GM10266 (cell line): ENCODE measurements at regions not wholly inside any gene's neighbourhood (a gene's known extent, or its start where the extent isn't known, plus 50 kb on each side); places are given as distances from the start of the nearest gene placed in this dataset.

Source experiments
- DNase-seq: peaks from one replicate; pipeline ENCODE4 v3.0.0; 2012; ENCODE audit errors: extremely low spot score
- TF ChIP-seq, protein P1 (sequence below): IDR thresholded peaks from 2 replicates; pipeline ENCODE4 v1.5.1; 2012; ENCODE audit warnings: mild to moderate bottlenecking, low read depth; ENCODE audit not compliant: control insufficient read depth, insufficient read depth; ENCODE audit errors: missing control alignments

DNA sequence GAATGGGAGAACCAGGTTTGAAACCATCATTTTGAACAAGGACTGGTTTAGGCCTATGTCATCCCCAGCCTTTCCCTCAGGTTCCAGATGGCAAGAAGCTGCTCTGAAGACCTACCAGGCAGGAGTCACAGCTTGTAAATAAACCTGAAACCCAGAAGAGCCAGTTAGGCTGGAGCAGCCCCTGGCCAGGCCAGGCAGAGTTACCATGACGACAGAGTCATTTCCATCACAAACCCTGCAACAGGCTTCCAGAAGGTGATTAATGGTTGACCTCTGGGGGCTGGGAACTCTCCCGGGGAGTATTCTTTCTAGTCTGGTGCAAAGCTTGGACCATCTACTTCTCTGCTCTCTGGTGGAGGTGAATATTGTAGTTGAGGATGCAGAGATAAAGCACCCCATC, 164.1 kb upstream of the NCAM1 start:
- DNase-seq, result no peak

DNA sequence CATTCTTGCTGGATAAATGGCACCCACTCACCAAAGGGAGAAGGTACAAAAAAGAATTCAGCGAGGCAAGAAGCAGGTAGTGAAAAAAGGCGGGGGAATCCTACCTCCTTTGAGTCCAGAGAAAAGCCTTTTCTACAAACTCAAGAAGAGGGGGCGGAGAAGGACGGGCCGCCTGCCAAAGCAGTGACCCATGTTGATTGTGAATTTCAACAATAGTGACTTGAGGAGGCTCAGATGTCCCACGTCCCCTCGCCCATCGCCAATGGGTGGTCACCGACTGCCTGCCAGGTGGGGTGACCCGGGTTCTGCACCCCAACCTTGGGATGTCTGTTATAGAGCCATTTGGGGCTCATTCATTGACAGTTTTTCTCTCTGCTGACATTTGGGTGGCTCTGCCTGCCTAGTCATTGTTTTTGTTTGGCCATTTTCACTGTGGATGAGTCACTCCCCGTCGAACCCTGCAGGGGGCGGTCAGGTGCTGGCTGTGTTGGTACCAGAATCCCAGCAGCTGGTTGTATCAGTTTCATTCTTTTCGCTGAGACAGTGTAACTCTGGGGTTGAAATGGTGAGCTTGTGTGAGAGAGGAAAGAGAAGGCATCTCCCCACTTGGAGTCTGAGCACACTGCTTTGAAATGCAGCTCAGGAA, 163.4 kb upstream of the NCAM1 start:
- TF ChIP-seq, protein P1, sequence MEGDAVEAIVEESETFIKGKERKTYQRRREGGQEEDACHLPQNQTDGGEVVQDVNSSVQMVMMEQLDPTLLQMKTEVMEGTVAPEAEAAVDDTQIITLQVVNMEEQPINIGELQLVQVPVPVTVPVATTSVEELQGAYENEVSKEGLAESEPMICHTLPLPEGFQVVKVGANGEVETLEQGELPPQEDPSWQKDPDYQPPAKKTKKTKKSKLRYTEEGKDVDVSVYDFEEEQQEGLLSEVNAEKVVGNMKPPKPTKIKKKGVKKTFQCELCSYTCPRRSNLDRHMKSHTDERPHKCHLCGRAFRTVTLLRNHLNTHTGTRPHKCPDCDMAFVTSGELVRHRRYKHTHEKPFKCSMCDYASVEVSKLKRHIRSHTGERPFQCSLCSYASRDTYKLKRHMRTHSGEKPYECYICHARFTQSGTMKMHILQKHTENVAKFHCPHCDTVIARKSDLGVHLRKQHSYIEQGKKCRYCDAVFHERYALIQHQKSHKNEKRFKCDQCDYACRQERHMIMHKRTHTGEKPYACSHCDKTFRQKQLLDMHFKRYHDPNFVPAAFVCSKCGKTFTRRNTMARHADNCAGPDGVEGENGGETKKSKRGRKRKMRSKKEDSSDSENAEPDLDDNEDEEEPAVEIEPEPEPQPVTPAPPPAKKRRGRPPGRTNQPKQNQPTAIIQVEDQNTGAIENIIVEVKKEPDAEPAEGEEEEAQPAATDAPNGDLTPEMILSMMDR, result peak; percentile 41
- DNase-seq, result peak; percentile 26

More for the DNA sequence above, 164.1 kb upstream of the NCAM1 start:
- TF ChIP-seq, protein P1, result no peak

DNA sequence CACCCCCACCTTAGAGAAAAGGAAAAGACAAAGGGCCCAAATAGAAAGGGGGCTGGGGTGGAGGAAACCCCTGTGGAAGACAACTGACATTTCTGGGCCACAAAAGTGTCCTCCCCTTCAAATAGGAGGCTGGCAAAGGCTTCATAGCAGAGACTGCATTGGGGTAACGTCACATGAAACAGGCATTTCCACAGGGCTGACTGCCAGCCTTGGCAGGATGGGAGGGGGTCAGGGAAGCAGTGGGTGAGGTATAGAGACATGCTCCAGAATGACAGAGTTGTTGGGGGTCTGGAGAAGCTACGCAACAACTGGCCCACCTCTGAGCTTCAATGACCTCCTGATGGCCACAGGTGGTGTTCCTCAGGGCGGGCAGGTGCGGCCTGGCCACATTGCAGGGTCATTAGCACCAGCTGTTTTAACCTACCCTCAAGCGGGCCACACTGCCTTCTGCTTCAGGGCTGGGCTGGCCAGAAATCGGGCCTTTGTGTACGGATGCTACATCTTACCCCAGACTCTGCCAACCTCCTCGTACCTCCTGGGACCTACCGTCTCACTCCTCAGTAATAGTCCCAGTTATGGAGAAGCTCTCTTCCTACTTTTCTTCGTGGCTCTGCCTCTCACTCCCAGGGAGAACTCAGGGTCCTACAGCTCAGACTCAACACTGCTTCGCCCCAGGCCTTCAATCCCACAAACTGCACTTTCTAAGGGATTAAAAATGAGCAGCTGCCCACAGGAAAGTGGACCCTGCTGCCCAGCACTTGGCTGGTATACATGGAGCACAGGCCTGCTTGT, 160.0 kb upstream of the NCAM1 start:
- TF ChIP-seq, protein P1, result no peak

DNA sequence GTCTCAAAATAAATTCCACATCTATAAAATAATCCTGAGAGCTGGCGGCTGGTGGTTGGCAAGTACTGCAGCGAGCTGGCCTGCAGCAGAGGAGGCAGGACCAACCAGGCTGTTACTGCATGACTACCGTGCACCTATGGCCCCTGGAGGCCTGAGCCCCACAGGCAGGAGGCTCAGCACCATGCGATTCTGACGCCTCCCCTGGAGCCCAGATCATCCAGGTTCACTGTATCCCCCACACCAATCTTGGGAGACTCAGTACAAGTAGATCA, 159.5 kb upstream of the NCAM1 start:
- DNase-seq, result no peak
- TF ChIP-seq, protein P1, result no peak

More for the DNA sequence above, 160.0 kb upstream of the NCAM1 start:
- DNase-seq, result no peak

DNA sequence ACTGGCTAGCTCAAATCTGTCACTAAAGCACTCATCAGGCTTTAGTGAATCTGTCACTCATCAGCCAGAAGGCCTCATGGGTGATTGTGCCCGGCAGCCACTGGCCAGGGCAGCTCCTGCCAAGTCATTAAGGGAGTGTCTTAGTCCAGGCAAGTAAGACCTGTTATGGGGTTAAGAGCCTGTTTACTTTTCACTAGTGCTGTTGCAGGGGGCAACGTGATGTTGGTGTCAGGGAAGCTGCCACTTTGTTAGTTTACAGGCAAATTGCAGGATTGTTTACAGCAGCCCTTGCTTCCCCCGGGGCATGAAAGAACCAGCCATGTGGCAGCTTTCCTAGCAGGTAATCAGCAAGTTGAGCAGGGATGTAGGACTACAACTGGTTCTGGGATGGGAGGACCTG, 155.6 kb upstream of the NCAM1 start:
- no peak for DNase-seq

DNA sequence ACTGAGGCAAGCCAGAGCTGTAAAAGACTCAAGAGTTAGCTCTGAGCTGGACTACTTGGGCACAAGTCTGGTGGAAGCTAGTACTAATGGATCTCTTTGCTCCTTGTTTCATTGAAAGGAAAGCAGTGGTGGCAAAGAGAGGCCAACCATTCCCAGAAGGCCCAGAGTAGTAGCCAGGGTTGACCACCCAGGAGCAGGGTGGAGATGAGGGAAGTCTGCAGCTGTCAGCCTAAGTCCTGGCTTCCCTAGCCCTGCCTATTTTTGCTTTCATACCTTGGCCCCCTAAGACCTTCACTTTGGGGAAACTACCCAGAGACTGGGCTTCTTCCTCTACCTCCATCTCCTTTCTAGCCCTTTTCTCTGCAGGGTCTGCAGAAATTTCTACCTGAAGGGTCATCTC, 155.0 kb upstream of the NCAM1 start:
- TF ChIP-seq, protein P1, result no peak
- DNase-seq, result no peak

More for the DNA sequence above, 155.6 kb upstream of the NCAM1 start:
- TF ChIP-seq, protein P1, result no peak

DNA sequence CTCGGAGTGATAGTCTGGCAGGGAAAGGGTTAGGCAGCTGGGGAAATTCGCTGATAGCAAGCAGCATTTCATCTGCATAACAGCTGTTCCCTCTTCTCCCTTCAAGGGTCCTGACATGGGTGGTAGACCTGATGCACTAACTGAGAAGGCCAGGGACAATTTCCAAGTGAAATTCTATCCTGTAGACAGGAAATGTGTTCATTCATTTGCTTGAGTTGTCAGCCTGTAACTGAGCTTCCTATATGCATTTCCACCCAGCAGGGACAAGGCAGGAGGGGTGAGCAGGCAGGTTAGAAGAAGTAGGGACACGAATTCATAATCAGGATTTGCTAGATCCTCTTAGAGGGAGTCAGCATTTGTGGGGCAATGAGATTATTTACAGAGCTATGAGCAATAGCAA, 154.3 kb upstream of the NCAM1 start:
- TF ChIP-seq, protein P1, result no peak
- DNase-seq, result no peak
